SU-DHL-6 (cell line): ENCODE measurements at regions not wholly inside any gene's neighbourhood (a gene's known extent, or its start where the extent isn't known, plus 50 kb on each side); places are given as distances from the start of the nearest gene placed in this dataset.

Experiments
- CTCF ChIP-seq: fragments of 200-600 bp; sonication (generic); IDR thresholded peaks from one replicate; pipeline ENCODE4 v1.5.1; 2017; ENCODE audit warnings: antibody characterized with exemption, mild to moderate bottlenecking, low read length, moderate library complexity; ENCODE audit not compliant: insufficient read depth, poor library complexity, severe bottlenecking
- EZH2phosphoT487 ChIP-seq: fragments of 200-600 bp; sonication (generic), shearing (Covaris generic); conservative IDR thresholded peaks from 2 replicates; pipeline ENCODE4 v1.6.1; 2018; ENCODE audit warnings: mild to moderate bottlenecking, antibody characterized with exemption, low read length, moderate library complexity, mixed read lengths

- no peak for TF ChIP-seq CTCF
- no peak for TF ChIP-seq EZH2phosphoT487
Observed at GRCh38 chr12:102299731-102300130, 102.1 kb upstream of the PMCH start.
